Heart right ventricle (tissue), 16 donors: ENCODE measurements at regions not wholly inside any gene's neighbourhood (a gene's known extent, or its start where the extent isn't known, plus 50 kb on each side); places are given as distances from the start of the nearest gene placed in this dataset.

Experiments
- ATAC-seq, 8 donors: fragments of 200-7000 bp; cut with Tn5 transposase; one replicate each; pipeline ENCODE4 v1.9.1; 2020; ENCODE audit warnings: mild to moderate bottlenecking in 8 of 8, moderate library complexity in 8 of 8, moderate number of reproducible peaks in 1 of 8
- DNase-seq, 2 donors: peaks; one replicate each; pipeline ENCODE4 v3.0.0-alpha.2; 2020
- H3K27ac ChIP-seq, 10 donors: fragments of 200-600 bp; sonication (generic) in 2 of 10; one replicate each; pipeline versions ENCODE4 v1.5.0 to v1.8.0; 2020 to 2022; ENCODE audit warnings: mild to moderate bottlenecking in 3 of 10
- H3K27me3 ChIP-seq, 7 donors: fragments of 200-600 bp; one replicate each; pipeline ENCODE4 v1.8.0; 2021 to 2022; ENCODE audit warnings: mild to moderate bottlenecking in 2 of 7
- H3K36me3 ChIP-seq, 9 donors: fragments of 200-600 bp; sonication (generic) in 1 of 9; one replicate each; pipeline versions ENCODE4 v1.5.0 to v1.8.0; 2020 to 2022; ENCODE audit warnings: mild to moderate bottlenecking in 2 of 9
- H3K4me1 ChIP-seq, 9 donors: fragments of 200-600 bp; sonication (generic) in 1 of 9; one replicate each; pipeline versions ENCODE4 v1.5.0 to v1.8.0; 2020 to 2022; ENCODE audit warnings: mild to moderate bottlenecking in 4 of 9
- H3K4me3 ChIP-seq, 10 donors: fragments of 200-600 bp; sonication (generic) in 2 of 10; one replicate each; pipeline versions ENCODE4 v1.5.0 to v1.8.0; 2020 to 2022; ENCODE audit warnings: mild to moderate bottlenecking in 7 of 10, moderate library complexity in 2 of 10
- H3K9me3 ChIP-seq, 11 donors: fragments of 200-600 bp in 10 of 11; sonication (generic) in 2 of 11; one replicate each; pipeline versions ENCODE4 v1.5.0 to v1.8.0; 2013 to 2022; ENCODE audit warnings: mild to moderate bottlenecking in 2 of 11, control low read depth in 1 of 11, moderate library complexity in 1 of 11
- WGBS, 2 donors: extraction: QIAGEN DNeasy Blood & Tissue Kit; methylation state at CpG; one replicate each; pipeline ENCODE4 v1.1.7; 2013; ENCODE audit warnings: inconsistent platforms in 1 of 2; 5-methylcytosine and 5-hydroxymethylcytosine counted together
- intact Hi-C, 10 donors: fragments of 100-400 bp; cut with DNase I; formaldehyde crosslinking; loops; one replicate each; pipeline versions ENCODE4 v1.11.1 to v1.14.2; 2022
- TF ChIP-seq, protein P1 (sequence below), 9 donors: fragments of 200-600 bp; sonication (generic) in 2 of 9; IDR thresholded peaks; one replicate each; pipeline versions ENCODE4 v1.5.0 to v1.8.0; 2021 to 2022; ENCODE audit warnings: antibody characterized with exemption in 9 of 9, mild to moderate bottlenecking in 5 of 9, moderate library complexity in 1 of 9
- donor health status: Arrhythmogenic right ventricular cardiomyopathy.
- donor health status: ischemic (EF 13 %, LVEDD 7.1; RV severe dilation, severe dysfunction).
- donor health status: healthy with polysubstance abuse.
- donor health status: DM: no; HTN: yes; CAD: no.
- donor health status: DM: no; HTN: no; CAD: no.
- donor health status: ischemic (EF 25% LVEDD 6.9; RV normal size, moderate dysfunction).
- donor health status: ischemic (EF 25% LVEDD 5.7; RV mildly dilated, moderate dysfunction).
- donor health status: healthy.
- donor health status: DM: yes; HTN: yes; CAD: no.
- donor health status: Ischemic cardiomyopathy.
- donor health status: ischemic (EF 35%, LVEDD 5.7; RV mildly dilated, moderate dysfunction).
- donor health status: nonischemic (EF 11% LVEDD 7.7; RV severe dilation, severe dysfunction).
- donor health status: DM: yes; HTN: yes; CAD: no.
- donor health status: PGD.
- donor health status: ischemic (EF 29% LVEDD 5.4; RV normal size, mild dysfunction).
- donor health status: nonischemic (EF 23%, LVEDD 6.1; RV moderate dilation, normal function).

GRCh38 chr13:99883805-99884204 lies 87.8 kb downstream of the ZIC5 start:
- H3K27me3 ChIP-seq: peaks cover 0 to 9% (median 0%) of the 10 kb centered on the region in 7 donors
- H3K27ac ChIP-seq: no peak overlapping the region
- TF ChIP-seq, protein P1, sequence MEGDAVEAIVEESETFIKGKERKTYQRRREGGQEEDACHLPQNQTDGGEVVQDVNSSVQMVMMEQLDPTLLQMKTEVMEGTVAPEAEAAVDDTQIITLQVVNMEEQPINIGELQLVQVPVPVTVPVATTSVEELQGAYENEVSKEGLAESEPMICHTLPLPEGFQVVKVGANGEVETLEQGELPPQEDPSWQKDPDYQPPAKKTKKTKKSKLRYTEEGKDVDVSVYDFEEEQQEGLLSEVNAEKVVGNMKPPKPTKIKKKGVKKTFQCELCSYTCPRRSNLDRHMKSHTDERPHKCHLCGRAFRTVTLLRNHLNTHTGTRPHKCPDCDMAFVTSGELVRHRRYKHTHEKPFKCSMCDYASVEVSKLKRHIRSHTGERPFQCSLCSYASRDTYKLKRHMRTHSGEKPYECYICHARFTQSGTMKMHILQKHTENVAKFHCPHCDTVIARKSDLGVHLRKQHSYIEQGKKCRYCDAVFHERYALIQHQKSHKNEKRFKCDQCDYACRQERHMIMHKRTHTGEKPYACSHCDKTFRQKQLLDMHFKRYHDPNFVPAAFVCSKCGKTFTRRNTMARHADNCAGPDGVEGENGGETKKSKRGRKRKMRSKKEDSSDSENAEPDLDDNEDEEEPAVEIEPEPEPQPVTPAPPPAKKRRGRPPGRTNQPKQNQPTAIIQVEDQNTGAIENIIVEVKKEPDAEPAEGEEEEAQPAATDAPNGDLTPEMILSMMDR (IDR thresholded peaks at IDR 0.05): no peak
- ATAC-seq (no peak), DNase-seq (no peak)
- intact Hi-C loops: no loop called here
- no peaks in the 10 kb centered on the region for H3K36me3 ChIP-seq
- no peak overlapping the region for H3K4me3 ChIP-seq
- H3K4me1 ChIP-seq: no peaks in the 10 kb centered on the region
- no peaks in the 10 kb centered on the region for H3K9me3 ChIP-seq
- 87 to 95% methylated on average over 2 of the region's 2 CpGs for WGBS, 2 donors

GRCh38 chr13:99878921-99879610 lies 92.5 kb downstream of the ZIC5 start:
- WGBS, 2 donors: 63 to 66% methylated on average over 13 of the region's 13 CpGs
- Histone ChIP-seq H3K36me3 (no peaks in the 10 kb centered on the region), H3K27ac (no peak overlapping the region), H3K4me1 (no peaks in the 10 kb centered on the region), H3K4me3 (no peak overlapping the region), H3K9me3 (no peaks in the 10 kb centered on the region), H3K27me3 (no peaks in the 10 kb centered on the region)
- DNase-seq: no peak
- intact Hi-C loops: no loop called here
- TF ChIP-seq, protein P1 (IDR thresholded peaks at IDR 0.05): no peak
- ATAC-seq: no peak

DNA sequence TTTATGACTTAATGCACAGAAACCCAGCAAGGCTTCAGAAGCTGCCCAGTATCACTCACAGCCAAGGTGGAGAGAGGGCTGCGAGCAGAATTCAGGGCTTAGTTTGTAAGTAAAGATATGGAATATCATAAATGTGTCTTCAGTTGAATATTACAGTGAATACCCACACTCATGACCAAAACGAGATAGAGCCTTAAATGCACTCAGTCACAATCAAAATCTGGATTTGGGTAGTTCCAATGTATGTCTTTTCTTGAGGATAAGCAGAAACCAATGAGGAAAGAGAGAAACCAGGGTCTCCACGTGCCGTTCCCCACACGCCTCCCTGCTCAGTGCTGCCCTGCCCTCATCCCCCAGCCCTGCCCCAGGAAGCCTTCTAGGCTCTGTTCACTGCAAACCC lies 94.9 kb downstream of the ZIC5 start:
- no peaks in the 10 kb centered on the region for H3K27me3 ChIP-seq
- H3K4me3 ChIP-seq: no peak overlapping the region
- H3K27ac ChIP-seq: no peak overlapping the region
- no peaks in the 10 kb centered on the region for H3K9me3 ChIP-seq
- TF ChIP-seq, protein P1 (IDR thresholded peaks at IDR 0.05): no peak
- no peaks in the 10 kb centered on the region for H3K36me3 ChIP-seq
- 92 to 93% methylated on average over 5 of the region's 5 CpGs for WGBS, 2 donors
- DNase-seq (no peak), ATAC-seq (no peak)
- no peaks in the 10 kb centered on the region for H3K4me1 ChIP-seq
- intact Hi-C loops: no loop called here

DNA sequence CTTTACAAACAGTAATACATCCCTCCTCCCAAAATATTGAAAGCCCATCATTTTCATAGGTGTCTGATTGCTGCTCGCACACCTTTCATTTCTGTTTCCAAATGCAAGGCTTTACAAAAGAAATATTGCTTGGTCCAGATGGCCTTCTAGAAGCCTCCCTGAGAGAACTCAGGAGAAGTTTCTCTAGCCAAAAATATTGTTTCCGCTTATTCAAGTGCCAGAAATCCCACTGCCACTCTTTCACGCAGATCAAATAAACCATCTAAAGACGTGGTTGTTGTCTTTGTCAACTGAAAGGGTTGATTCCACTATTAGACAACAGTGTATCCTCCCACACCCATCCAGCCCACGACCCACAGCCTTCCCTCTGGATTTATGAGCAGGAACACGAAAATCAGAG lies 96.2 kb downstream of the ZIC5 start:
- no peaks in the 10 kb centered on the region for H3K36me3 ChIP-seq
- ATAC-seq: no peak
- no peaks in the 10 kb centered on the region for H3K27me3 ChIP-seq
- H3K4me1 ChIP-seq: no peaks in the 10 kb centered on the region
- intact Hi-C loops: no loop called here
- WGBS, 2 donors: 84 to 87% methylated on average over 6 of the region's 6 CpGs
- H3K4me3 ChIP-seq: no peak overlapping the region
- DNase-seq: no peak
- no peak overlapping the region for H3K27ac ChIP-seq
- H3K9me3 ChIP-seq: no peaks in the 10 kb centered on the region
- TF ChIP-seq, protein P1 (IDR thresholded peaks at IDR 0.05): no peak
